H9 (cell line): ENCODE measurements at regions not wholly inside any gene's neighbourhood (a gene's known extent, or its start where the extent isn't known, plus 50 kb on each side); places are given as distances from the start of the nearest gene placed in this dataset.

Experiments
- DNase-seq: peaks from one replicate; pipeline ENCODE4 v3.0.0-alpha.2; 2017
- H2AFZ ChIP-seq: one replicate; pipeline ENCODE4 v1.6.1; 2013; ENCODE audit warnings: mild to moderate bottlenecking, low read length, control low read depth, moderate library complexity
- H2AK5ac ChIP-seq: 2 replicates; pipeline ENCODE4 v1.6.1; 2013; ENCODE audit warnings: low read length, control low read depth, mixed read lengths; ENCODE audit not compliant: insufficient read length
- H2BK120ac ChIP-seq: one replicate; pipeline ENCODE4 v1.6.1; 2013; ENCODE audit warnings: low read depth, mild to moderate bottlenecking, low read length, control low read depth, inconsistent platforms; ENCODE audit not compliant: poor library complexity, severe bottlenecking
- H2BK12ac ChIP-seq: 2 replicates; pipeline ENCODE4 v1.6.1; 2013; ENCODE audit warnings: low read length, control low read depth, mixed read lengths, low read depth; ENCODE audit not compliant: insufficient read length
- H2BK15ac ChIP-seq: 2 replicates; pipeline ENCODE4 v1.6.1; 2013; ENCODE audit warnings: low read depth, low read length, control low read depth
- H2BK20ac ChIP-seq: one replicate; pipeline ENCODE4 v1.6.1; 2013; ENCODE audit warnings: low read depth, mild to moderate bottlenecking, low read length, control low read depth, inconsistent platforms; ENCODE audit not compliant: poor library complexity, severe bottlenecking
- H2BK5ac ChIP-seq: 2 replicates; pipeline ENCODE4 v1.6.1; 2013; ENCODE audit warnings: low read length, control low read depth, mixed read lengths; ENCODE audit not compliant: insufficient read length
- H3K14ac ChIP-seq: 2 replicates; pipeline ENCODE4 v1.6.1; 2013; ENCODE audit warnings: low read length, control low read depth; ENCODE audit not compliant: insufficient read depth
- H3K18ac ChIP-seq: 2 replicates; pipeline ENCODE4 v1.6.1; 2013; ENCODE audit warnings: low read depth, mild to moderate bottlenecking, mixed read lengths, low read length, control low read depth; ENCODE audit not compliant: insufficient read length
- H3K23ac ChIP-seq: 2 replicates; pipeline ENCODE4 v1.6.1; 2013; ENCODE audit warnings: low read length, control low read depth, mixed read lengths, low read depth; ENCODE audit not compliant: insufficient read length
- H3K23me2 ChIP-seq: 2 replicates; pipeline ENCODE4 v1.6.1; 2013; ENCODE audit warnings: low read depth, mild to moderate bottlenecking, mixed read lengths, low read length, control low read depth; ENCODE audit not compliant: insufficient read length, poor library complexity, severe bottlenecking
- H3K27ac ChIP-seq: 2 replicates; pipeline ENCODE4 v1.5.1; 2013; ENCODE audit warnings: low read length, control low read depth, mixed read lengths, low read depth; ENCODE audit not compliant: insufficient read length
- H3K27me3 ChIP-seq: 2 replicates; pipeline ENCODE4 v1.6.1; 2013; ENCODE audit warnings: low read length, control low read depth, inconsistent platforms; ENCODE audit not compliant: insufficient read depth
- H3K4ac ChIP-seq: 2 replicates; pipeline ENCODE4 v1.6.1; 2013; ENCODE audit warnings: low read depth, mild to moderate bottlenecking, control low read depth, inconsistent platforms, low read length, moderate library complexity
- H3K4me1 ChIP-seq: 2 replicates; pipeline ENCODE4 v1.6.1; 2013; ENCODE audit warnings: low read length, control low read depth, inconsistent platforms; ENCODE audit not compliant: insufficient read depth
- H3K4me2 ChIP-seq: 2 replicates; pipeline ENCODE4 v1.6.1; 2013; ENCODE audit warnings: low read length, control low read depth, mixed read lengths; ENCODE audit not compliant: insufficient read length, insufficient read depth
- H3K56ac ChIP-seq: 2 replicates; pipeline ENCODE4 v1.6.1; 2013; ENCODE audit warnings: low read depth, mild to moderate bottlenecking, mixed read lengths, low read length, control low read depth; ENCODE audit not compliant: insufficient read length
- H3K79me1 ChIP-seq: 2 replicates; pipeline ENCODE4 v1.6.1; 2013; ENCODE audit warnings: low read depth, mild to moderate bottlenecking, moderate library complexity, low read length, control low read depth, inconsistent platforms; ENCODE audit not compliant: insufficient read depth, poor library complexity, severe bottlenecking
- H3K79me2 ChIP-seq: 2 replicates; pipeline ENCODE4 v1.6.1; 2013; ENCODE audit warnings: low read length, control low read depth, inconsistent platforms; ENCODE audit not compliant: insufficient read depth
- H3K9ac ChIP-seq: 2 replicates; pipeline ENCODE4 v1.6.1; 2013; ENCODE audit warnings: low read length, control low read depth, mixed read lengths; ENCODE audit not compliant: insufficient read length; ENCODE audit errors: extremely low read depth
- H3K9me3 ChIP-seq: one replicate; pipeline ENCODE4 v1.6.1; 2013; ENCODE audit warnings: low read depth, low read length, inconsistent platforms; ENCODE audit not compliant: control insufficient read depth
- H3T11ph ChIP-seq: one replicate; pipeline ENCODE4 v1.6.1; 2013; ENCODE audit warnings: mild to moderate bottlenecking, low read length, control low read depth, inconsistent platforms
- H4K20me1 ChIP-seq: one replicate; pipeline ENCODE4 v1.6.1; 2013; ENCODE audit not compliant: control insufficient read depth, insufficient read length, insufficient read depth
- H4K5ac ChIP-seq: 2 replicates; pipeline ENCODE4 v1.6.1; 2013; ENCODE audit warnings: low read depth, mild to moderate bottlenecking, mixed read lengths, low read length, control low read depth; ENCODE audit not compliant: insufficient read length
- H4K8ac ChIP-seq: replicated peaks from 2 replicates; pipeline ENCODE4 v1.6.1; 2013; ENCODE audit warnings: low read length, control low read depth, mixed read lengths, low read depth; ENCODE audit not compliant: insufficient read length
- H4K91ac ChIP-seq: 2 replicates; pipeline ENCODE4 v1.6.1; 2013; ENCODE audit warnings: low read depth, mild to moderate bottlenecking, moderate library complexity, mixed read lengths, low read length, control low read depth; ENCODE audit not compliant: insufficient read length
- H3K27ac Mint-ChIP-seq, 3 experiments: 2 replicates in 2 of 3; 3 replicates in 1 of 3; pipeline ENCODE4 v1.8.0; 2020 to 2021; ENCODE audit warnings: mixed read lengths in 3 of 3, mild to moderate bottlenecking in 1 of 3, moderate library complexity in 1 of 3
- H3K27me3 Mint-ChIP-seq: 2 replicates; pipeline ENCODE4 v1.8.0; 2021; ENCODE audit warnings: low read depth, mild to moderate bottlenecking, moderate library complexity, mixed read lengths
- H3K36me3 Mint-ChIP-seq, 3 experiments: 2 replicates in 2 of 3; 3 replicates in 1 of 3; pipeline ENCODE4 v1.8.0; 2020 to 2021; ENCODE audit warnings: low read depth in 3 of 3, mixed read lengths in 3 of 3; ENCODE audit not compliant: insufficient read depth in 1 of 3
- H3K4me1 Mint-ChIP-seq, 2 experiments: 2 replicates each; pipeline ENCODE4 v1.8.0; 2020; ENCODE audit warnings: mixed read lengths in 2 of 2
- H3K4me3 Mint-ChIP-seq, 2 experiments: 2 replicates in 1 of 2; 3 replicates in 1 of 2; pipeline ENCODE4 v1.8.0; 2020 to 2021; ENCODE audit warnings: mild to moderate bottlenecking in 2 of 2, mixed read lengths in 2 of 2, moderate library complexity in 1 of 2
- H3K9me3 Mint-ChIP-seq, 2 experiments: 2 replicates in 1 of 2; 3 replicates in 1 of 2; pipeline ENCODE4 v1.8.0; 2020; ENCODE audit warnings: mild to moderate bottlenecking in 2 of 2, mixed read lengths in 2 of 2, moderate library complexity in 1 of 2
- CTCF ChIP-seq: fragments of 200-600 bp; sonication (generic); conservative IDR thresholded peaks from 3 replicates; pipeline ENCODE4 v1.8.0; 2021; ENCODE audit warnings: antibody characterized with exemption, mild to moderate bottlenecking
- WGBS: extraction: QIAGEN DNeasy Blood & Tissue Kit; methylation state at CpG from one replicate; pipeline ENCODE4 v1.1.7; 2013; ENCODE audit warnings: missing lambda C conversion rate, low lambda C conversion rate, mixed read lengths; ENCODE audit not compliant: insufficient read length; ENCODE audit errors: extremely low coverage; 5-methylcytosine and 5-hydroxymethylcytosine counted together

- H3K27me3 ChIP-seq, result no peaks in the 10 kb centered on the region
- no peaks in the 10 kb centered on the region for H4K20me1 ChIP-seq
- Mint-ChIP-seq H3K4me3 (no peak overlapping the region), H3K27me3 (no peaks in the 10 kb centered on the region), H3K27ac (no peak overlapping the region), H3K9me3 (no peaks in the 10 kb centered on the region; a peak in 1 of 5 replicates), H3K4me1 (peaks cover 0 to 5% of the 10 kb centered on the region in 2 experiments; a peak in 3 of 4 replicates), H3K36me3 (no peaks in the 10 kb centered on the region)
- H3K18ac ChIP-seq, result no peak overlapping the region
- no peak overlapping the region for H4K8ac ChIP-seq
- WGBS, result no CpG with 5 or more reads among the region's 2 CpGs
- H3K14ac ChIP-seq, result no peak overlapping the region
- H2BK15ac ChIP-seq, result no peak overlapping the region
- no peak for TF ChIP-seq CTCF
- no peak overlapping the region for H3K4ac ChIP-seq
- no peak overlapping the region for H3K56ac ChIP-seq
- no peak overlapping the region for H3K4me2 ChIP-seq
- no peaks in the 10 kb centered on the region for H3K79me2 ChIP-seq
- H3K9ac ChIP-seq, result no peak overlapping the region
- no peak overlapping the region for H4K91ac ChIP-seq
- no peak overlapping the region for H4K5ac ChIP-seq
- H2BK12ac ChIP-seq, result no peak overlapping the region
- H3T11ph ChIP-seq, result no peak overlapping the region
- H3K79me1 ChIP-seq, result no peaks in the 10 kb centered on the region
- no peak overlapping the region for H2BK20ac ChIP-seq
- no peak overlapping the region for H3K27ac ChIP-seq
- no peak overlapping the region for H2AK5ac ChIP-seq
- H3K9me3 ChIP-seq, result no peaks in the 10 kb centered on the region
- DNase-seq, result no peak
- no peak overlapping the region for H2BK120ac ChIP-seq
- no peaks in the 10 kb centered on the region for H3K23me2 ChIP-seq
- no peak overlapping the region for H2AFZ ChIP-seq
- no peak overlapping the region for H3K23ac ChIP-seq
- no peaks in the 10 kb centered on the region for H3K4me1 ChIP-seq
- no peak overlapping the region for H2BK5ac ChIP-seq
Measured at GRCh38 chr10:83410570-83410969, 728.7 kb upstream of the GHITM start.
